SH-SY5Y (cell line): ENCODE measurements at regions not wholly inside any gene's neighbourhood (a gene's known extent, or its start where the extent isn't known, plus 50 kb on each side); places are given as distances from the start of the nearest gene placed in this dataset.

Source experiments
- GATA2 ChIP-seq: IDR thresholded peaks from 2 replicates; pipeline ENCODE4 v1.6.1; 2011; ENCODE audit warnings: mild to moderate bottlenecking, low read depth, low read length
- GATA3 ChIP-seq: IDR thresholded peaks from 2 replicates; pipeline ENCODE4 v1.6.1; 2011; ENCODE audit warnings: low read depth, mild to moderate bottlenecking, low read length, moderate library complexity

DNA sequence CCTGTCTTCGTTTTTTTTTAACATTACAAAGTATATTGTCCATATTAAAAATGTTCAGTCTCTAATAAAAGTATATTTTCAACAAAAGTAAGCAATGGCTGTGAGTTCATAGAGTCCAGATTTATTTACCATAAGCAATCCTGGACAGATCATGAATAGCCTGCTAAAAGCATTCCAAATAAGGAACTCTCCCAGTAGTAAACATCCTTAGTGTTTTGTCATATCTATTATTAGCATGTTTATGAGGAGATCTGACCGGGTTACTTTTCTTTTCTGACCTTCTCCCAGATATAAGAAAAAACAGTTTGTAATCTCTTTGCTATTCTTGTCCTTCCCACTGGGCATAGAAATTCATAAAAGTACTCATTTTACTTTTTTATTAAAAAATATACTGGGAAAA is 403.9 kb upstream of the ANO3 start:
- TF ChIP-seq GATA2 (no peak), GATA3 (no peak)
